ENCODE measurements at regions not wholly inside any gene's neighbourhood (a gene's known extent, or its start where the extent isn't known, plus 50 kb on each side); places are given as distances from the start of the nearest gene placed in this dataset.

DNA sequence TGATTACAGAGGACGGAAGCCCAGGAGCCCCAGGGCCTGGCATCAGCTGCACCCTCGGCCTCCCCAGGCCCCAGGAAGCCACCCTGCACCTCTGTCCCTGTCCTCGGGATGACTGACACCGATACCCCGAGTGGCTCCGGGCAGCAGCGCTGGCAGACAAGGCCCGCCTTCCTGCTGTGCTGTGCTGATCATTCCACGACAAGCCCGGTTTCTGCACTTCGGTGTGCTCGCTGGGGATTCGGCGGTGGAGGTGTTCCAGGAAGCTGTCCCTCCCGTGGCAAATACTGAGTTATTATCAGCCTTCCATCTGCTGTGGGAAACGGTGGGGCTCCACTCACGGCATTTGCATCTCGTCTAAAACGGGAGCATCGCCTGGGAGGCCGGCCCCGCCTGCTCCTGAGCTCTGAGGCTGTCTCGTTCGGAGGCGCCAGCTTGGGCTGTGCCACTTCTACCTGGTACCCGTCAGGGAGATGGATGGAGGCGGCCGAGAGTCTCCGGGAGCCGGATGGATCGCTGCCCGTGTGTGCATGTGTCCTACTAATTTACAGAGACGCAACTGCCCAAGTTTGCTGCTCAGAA lies 506.1 kb downstream of the BRD1 start:
- Histone ChIP-seq H3K4me3 (no peak overlapping the region), H3K27ac (no peak overlapping the region), H3K9me3 (no peaks in the 10 kb centered on the region), H3K27me3 (replicated peaks; ENCODE audit: insufficient read depth) (no peaks in the 10 kb centered on the region), H3K36me3 (no peaks in the 10 kb centered on the region), H3K4me1 (ENCODE audit: control insufficient read depth in 1 of 2, low read depth in 2 of 2) (no peaks in the 10 kb centered on the region)
- no peak for DNase-seq (ENCODE audit: low spot score)
- TF ChIP-seq, protein P1, sequence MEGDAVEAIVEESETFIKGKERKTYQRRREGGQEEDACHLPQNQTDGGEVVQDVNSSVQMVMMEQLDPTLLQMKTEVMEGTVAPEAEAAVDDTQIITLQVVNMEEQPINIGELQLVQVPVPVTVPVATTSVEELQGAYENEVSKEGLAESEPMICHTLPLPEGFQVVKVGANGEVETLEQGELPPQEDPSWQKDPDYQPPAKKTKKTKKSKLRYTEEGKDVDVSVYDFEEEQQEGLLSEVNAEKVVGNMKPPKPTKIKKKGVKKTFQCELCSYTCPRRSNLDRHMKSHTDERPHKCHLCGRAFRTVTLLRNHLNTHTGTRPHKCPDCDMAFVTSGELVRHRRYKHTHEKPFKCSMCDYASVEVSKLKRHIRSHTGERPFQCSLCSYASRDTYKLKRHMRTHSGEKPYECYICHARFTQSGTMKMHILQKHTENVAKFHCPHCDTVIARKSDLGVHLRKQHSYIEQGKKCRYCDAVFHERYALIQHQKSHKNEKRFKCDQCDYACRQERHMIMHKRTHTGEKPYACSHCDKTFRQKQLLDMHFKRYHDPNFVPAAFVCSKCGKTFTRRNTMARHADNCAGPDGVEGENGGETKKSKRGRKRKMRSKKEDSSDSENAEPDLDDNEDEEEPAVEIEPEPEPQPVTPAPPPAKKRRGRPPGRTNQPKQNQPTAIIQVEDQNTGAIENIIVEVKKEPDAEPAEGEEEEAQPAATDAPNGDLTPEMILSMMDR (IDR thresholded peaks at IDR 0.05): no peak
- ATAC-seq (ENCODE audit: insufficient number of reproducible peaks, low FRiP score, low read depth): no peak

- no peaks in the 10 kb centered on the region for H3K27me3 ChIP-seq (replicated peaks; ENCODE audit: insufficient read depth)
- no peak for ATAC-seq (ENCODE audit: insufficient number of reproducible peaks, low FRiP score, low read depth)
- H3K27ac ChIP-seq: no peak overlapping the region
These were observed 506.8 kb downstream of the BRD1 start for GRCh38 chr22:49320714-49321476.

GRCh38 chr22:49317369-49317768 lies 510.3 kb downstream of the BRD1 start:
- no peak for ATAC-seq (ENCODE audit: insufficient number of reproducible peaks, low FRiP score, low read depth)
- TF ChIP-seq, protein P1 (IDR thresholded peaks at IDR 0.05): no peak
- no peaks in the 10 kb centered on the region for H3K9me3 ChIP-seq
- DNase-seq (ENCODE audit: low spot score): no peak
- H3K4me3 ChIP-seq: no peak overlapping the region
- H3K4me1 ChIP-seq (ENCODE audit: control insufficient read depth in 1 of 2, low read depth in 2 of 2): no peaks in the 10 kb centered on the region
- H3K27me3 ChIP-seq (replicated peaks; ENCODE audit: insufficient read depth): no peaks in the 10 kb centered on the region
- no peaks in the 10 kb centered on the region for H3K36me3 ChIP-seq
- H3K27ac ChIP-seq: no peak overlapping the region

More at GRCh38 chr22:49320714-49321476, 506.8 kb downstream of the BRD1 start:
- TF ChIP-seq, protein P1 (IDR thresholded peaks at IDR 0.05): no peak
- no peak for DNase-seq (ENCODE audit: low spot score)
- Histone ChIP-seq H3K9me3 (no peaks in the 10 kb centered on the region), H3K36me3 (no peaks in the 10 kb centered on the region), H3K4me1 (ENCODE audit: control insufficient read depth in 1 of 2, low read depth in 2 of 2) (no peaks in the 10 kb centered on the region), H3K4me3 (no peak overlapping the region)

GRCh38 chr22:49312601-49313000 lies 515.1 kb downstream of the BRD1 start:
- no peaks in the 10 kb centered on the region for H3K36me3 ChIP-seq
- TF ChIP-seq, protein P1 (IDR thresholded peaks at IDR 0.05): no peak
- no peak overlapping the region for H3K4me3 ChIP-seq
- ATAC-seq (ENCODE audit: insufficient number of reproducible peaks, low FRiP score, low read depth): no peak
- DNase-seq (ENCODE audit: low spot score): no peak
- H3K4me1 ChIP-seq (ENCODE audit: control insufficient read depth in 1 of 2, low read depth in 2 of 2): no peaks in the 10 kb centered on the region
- H3K27ac ChIP-seq: no peak overlapping the region
- no peaks in the 10 kb centered on the region for H3K27me3 ChIP-seq (replicated peaks; ENCODE audit: insufficient read depth)
- no peaks in the 10 kb centered on the region for H3K9me3 ChIP-seq

- no peak overlapping the region for H3K27ac ChIP-seq
- DNase-seq (ENCODE audit: low spot score): no peak
- no peaks in the 10 kb centered on the region for H3K4me1 ChIP-seq (ENCODE audit: control insufficient read depth in 1 of 2, low read depth in 2 of 2)
- no peak overlapping the region for H3K4me3 ChIP-seq
- H3K36me3 ChIP-seq: no peaks in the 10 kb centered on the region
- TF ChIP-seq, protein P1 (IDR thresholded peaks at IDR 0.05): no peak
- no peaks in the 10 kb centered on the region for H3K27me3 ChIP-seq (replicated peaks; ENCODE audit: insufficient read depth)
- ATAC-seq (ENCODE audit: insufficient number of reproducible peaks, low FRiP score, low read depth): no peak
- no peaks in the 10 kb centered on the region for H3K9me3 ChIP-seq
These were observed 517.3 kb downstream of the BRD1 start for GRCh38 chr22:49310354-49310753.
